ENCODE measurements at regions not wholly inside any gene's neighbourhood (a gene's known extent, or its start where the extent isn't known, plus 50 kb on each side); places are given as distances from the start of the nearest gene placed in this dataset.

DNA sequence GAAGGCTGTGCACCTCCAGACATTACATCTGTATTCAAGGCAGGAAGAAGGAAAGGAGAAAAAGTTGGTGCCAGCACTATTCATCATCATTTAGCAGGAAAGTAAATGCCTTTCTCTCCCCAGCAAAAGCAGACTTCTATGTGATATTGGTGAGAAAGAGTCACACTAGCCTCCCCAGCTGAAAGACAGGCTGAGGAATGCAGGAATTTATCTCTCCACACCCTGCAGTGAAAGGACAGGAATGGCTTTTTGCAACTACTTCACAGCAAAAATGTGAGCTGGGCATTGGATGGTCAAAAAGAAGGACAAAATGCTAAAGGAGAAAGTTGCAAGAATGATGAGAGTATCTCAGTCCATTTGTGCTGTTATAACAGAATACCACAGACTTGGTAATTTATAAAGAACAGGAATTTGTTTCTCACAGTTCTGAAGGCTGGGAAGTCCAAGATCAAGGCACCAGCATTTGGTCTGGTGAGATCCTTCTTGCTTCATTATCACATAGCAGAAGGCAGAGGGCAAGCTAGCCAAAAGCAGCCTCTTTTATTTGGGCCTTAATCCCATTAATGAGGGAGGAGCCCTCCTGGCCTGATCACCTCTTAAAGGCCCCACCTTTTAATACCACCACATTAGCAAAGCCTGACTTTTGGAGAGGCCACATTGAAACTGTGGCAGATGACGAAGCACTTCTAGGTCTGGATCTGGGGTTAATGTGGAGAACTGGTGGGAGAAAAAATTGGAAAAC lies 388.1 kb upstream of the SLC14A2 start:
- Histone ChIP-seq H3K9me3 (no peaks in the 10 kb centered on the region), H3K4me3 (no peak overlapping the region), H3K4me1 (no peaks in the 10 kb centered on the region), H3K27me3 (no peaks in the 10 kb centered on the region), H3K27ac (no peak overlapping the region), H3K36me3 (no peaks in the 10 kb centered on the region)
- TF ChIP-seq, protein P1, sequence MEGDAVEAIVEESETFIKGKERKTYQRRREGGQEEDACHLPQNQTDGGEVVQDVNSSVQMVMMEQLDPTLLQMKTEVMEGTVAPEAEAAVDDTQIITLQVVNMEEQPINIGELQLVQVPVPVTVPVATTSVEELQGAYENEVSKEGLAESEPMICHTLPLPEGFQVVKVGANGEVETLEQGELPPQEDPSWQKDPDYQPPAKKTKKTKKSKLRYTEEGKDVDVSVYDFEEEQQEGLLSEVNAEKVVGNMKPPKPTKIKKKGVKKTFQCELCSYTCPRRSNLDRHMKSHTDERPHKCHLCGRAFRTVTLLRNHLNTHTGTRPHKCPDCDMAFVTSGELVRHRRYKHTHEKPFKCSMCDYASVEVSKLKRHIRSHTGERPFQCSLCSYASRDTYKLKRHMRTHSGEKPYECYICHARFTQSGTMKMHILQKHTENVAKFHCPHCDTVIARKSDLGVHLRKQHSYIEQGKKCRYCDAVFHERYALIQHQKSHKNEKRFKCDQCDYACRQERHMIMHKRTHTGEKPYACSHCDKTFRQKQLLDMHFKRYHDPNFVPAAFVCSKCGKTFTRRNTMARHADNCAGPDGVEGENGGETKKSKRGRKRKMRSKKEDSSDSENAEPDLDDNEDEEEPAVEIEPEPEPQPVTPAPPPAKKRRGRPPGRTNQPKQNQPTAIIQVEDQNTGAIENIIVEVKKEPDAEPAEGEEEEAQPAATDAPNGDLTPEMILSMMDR (IDR thresholded peaks at IDR 0.05), result no peak
- no peak for DNase-seq
- intact Hi-C loops (cut with DNase I), result no loop called here
- ATAC-seq, result no peak

DNA sequence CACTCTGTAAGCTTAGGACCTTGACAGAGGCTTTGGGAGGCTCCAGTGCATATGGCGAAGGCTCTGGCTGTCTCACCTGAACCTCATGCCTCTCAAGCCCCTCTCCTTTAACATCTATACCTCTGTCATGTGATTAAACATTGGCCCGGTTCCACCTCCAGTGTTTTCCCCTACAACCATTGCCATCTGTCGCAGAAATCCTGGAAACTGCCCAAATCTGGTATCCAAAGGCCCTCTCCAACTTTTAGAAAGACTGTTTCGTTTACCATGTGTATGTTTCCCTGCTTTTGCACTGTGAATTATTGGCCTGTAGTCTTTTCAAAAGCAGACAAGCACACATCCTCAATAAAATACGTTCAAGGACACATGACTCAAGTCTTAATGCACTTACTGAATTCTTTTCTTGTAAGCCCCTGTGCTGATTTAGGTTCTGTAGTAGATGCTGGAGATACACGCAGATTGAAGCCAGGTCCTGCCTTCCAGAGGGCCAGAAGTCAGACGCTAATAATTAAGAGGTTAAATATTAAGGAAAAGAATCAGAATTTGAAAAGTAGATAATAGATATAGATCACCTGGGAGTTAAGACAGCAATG lies 386.4 kb upstream of the SLC14A2 start:
- DNase-seq (no peak), ATAC-seq (no peak)
- Histone ChIP-seq H3K27ac (no peak overlapping the region), H3K4me3 (no peak overlapping the region), H3K27me3 (no peaks in the 10 kb centered on the region), H3K9me3 (no peaks in the 10 kb centered on the region), H3K36me3 (no peaks in the 10 kb centered on the region), H3K4me1 (no peaks in the 10 kb centered on the region)
- TF ChIP-seq, protein P1 (IDR thresholded peaks at IDR 0.05), result no peak
- intact Hi-C loops (cut with DNase I), result no loop called here

DNA sequence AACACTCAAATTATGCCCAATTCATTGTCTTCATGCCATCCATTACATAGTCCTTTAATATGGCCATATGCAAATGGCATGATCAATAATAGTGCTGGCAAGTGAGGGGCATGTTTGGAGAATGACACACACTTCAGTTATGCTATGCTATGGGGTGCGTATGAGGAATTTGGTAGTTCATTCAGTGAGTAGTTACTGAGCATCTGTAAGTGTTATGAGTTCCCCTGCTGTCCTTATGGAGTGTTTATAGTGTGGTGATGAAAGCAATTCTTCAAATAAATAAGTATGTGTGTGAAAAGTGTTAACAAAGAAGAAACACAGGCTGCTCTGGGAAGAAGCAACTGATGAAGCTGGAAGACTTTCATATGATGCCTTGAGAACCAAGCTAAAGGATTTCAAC lies 383.7 kb upstream of the SLC14A2 start:
- H3K27ac ChIP-seq, result no peak overlapping the region
- no peaks in the 10 kb centered on the region for H3K27me3 ChIP-seq
- intact Hi-C loops (cut with DNase I), result no loop called here
- ATAC-seq, result no peak
- H3K9me3 ChIP-seq, result no peaks in the 10 kb centered on the region
- TF ChIP-seq, protein P1 (IDR thresholded peaks at IDR 0.05), result no peak
- no peaks in the 10 kb centered on the region for H3K36me3 ChIP-seq
- no peak overlapping the region for H3K4me3 ChIP-seq
- H3K4me1 ChIP-seq, result no peaks in the 10 kb centered on the region
- DNase-seq, result no peak

DNA sequence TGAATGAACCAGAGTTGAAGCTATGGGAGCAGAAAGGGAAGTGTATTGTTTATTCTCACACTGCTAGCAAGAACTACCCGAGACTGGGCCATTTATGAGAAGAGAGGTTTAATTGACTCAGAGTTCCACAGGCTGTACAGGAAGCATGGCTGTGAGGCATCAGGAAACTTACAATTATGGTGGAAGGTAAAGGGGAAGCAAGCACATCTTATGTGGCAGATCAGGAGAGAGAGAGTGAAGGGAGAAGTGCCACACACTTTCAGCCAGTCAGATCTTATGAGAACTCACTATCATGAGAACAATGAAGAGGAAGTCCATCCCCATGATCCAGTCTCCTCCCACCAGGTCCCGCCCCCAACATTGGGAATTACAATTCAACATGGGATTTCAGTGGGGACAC lies 383.2 kb upstream of the SLC14A2 start:
- ATAC-seq (no peak), DNase-seq (no peak)
- Histone ChIP-seq H3K36me3 (no peaks in the 10 kb centered on the region), H3K9me3 (no peaks in the 10 kb centered on the region), H3K27ac (no peak overlapping the region), H3K4me3 (no peak overlapping the region), H3K27me3 (no peaks in the 10 kb centered on the region), H3K4me1 (no peaks in the 10 kb centered on the region)
- TF ChIP-seq, protein P1 (IDR thresholded peaks at IDR 0.05), result no peak
- intact Hi-C loops (cut with DNase I), result no loop called here

DNA sequence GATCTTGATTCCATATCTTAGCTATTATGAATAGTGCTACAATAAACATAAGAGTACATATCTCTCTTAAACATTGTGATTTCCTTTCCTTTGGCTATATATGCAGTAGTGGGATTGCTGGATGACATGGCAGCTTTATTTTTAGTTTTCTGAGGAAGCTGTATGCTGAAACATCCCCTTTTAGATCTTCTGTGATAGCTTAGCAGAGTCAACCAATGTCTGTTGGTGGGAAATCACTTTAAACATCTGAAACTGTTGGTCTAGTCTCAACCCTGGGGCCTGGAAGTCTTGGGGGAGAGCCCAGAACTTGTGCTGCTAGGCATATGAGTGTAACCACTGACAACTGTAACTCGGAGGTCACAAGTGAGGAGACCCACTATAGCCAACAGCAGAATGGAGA lies 378.6 kb upstream of the SLC14A2 start:
- DNase-seq (no peak), ATAC-seq (no peak)
- intact Hi-C loops (cut with DNase I), result no loop called here
- Histone ChIP-seq H3K4me1 (no peaks in the 10 kb centered on the region), H3K27ac (no peak overlapping the region), H3K36me3 (no peaks in the 10 kb centered on the region), H3K4me3 (no peak overlapping the region), H3K9me3 (no peaks in the 10 kb centered on the region), H3K27me3 (no peaks in the 10 kb centered on the region)
- TF ChIP-seq, protein P1 (IDR thresholded peaks at IDR 0.05), result no peak

Data from upper lobe of right lung (tissue), 1 donor.